ENCODE measurements at regions not wholly inside any gene's neighbourhood (a gene's known extent, or its start where the extent isn't known, plus 50 kb on each side); places are given as distances from the start of the nearest gene placed in this dataset.

DNA sequence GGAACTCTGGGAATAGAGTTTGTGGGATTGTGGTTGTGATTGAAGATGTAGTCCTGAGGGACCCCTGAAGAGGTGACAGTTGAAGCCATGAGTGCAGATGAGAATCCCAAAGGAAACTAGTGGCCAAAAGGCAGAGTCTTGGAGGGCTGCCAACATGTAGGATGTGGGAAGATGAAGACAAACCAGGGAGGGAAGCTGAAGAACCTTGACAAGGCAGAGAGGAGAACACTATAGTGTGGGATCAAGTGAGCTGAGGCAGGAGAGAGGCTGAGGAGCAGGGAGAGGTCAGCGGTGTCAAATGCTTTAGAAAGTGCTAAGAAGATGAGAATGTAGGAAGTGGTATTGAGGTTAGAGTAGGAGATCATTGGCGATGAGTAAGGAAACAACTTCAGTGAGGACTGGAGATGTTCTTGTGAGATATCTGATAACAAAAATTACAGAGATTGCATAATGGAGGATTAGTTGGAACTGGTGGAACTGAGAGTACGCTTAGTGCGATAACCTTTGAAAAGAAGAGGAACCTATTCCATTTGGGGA is 88.5 kb upstream of the VCAM1 start:
- POLR2A ChIA-PET (ENCODE audit: partially characterized antibody), result no interaction called here
- H3K23ac ChIP-seq (ENCODE audit: insufficient read length), result no peak overlapping the region
- 0 out of 2 replicates have a peak overlapping the region, but pooled peaks have one; percentile 19 for H2AFZ ChIP-seq (ENCODE audit: low read length)
- no peak overlapping the region for H3K27ac ChIP-seq (ENCODE audit: low read depth, low read length)
- H3K36me3 ChIP-seq (ENCODE audit: control insufficient read depth in 2 of 4, insufficient read depth in 4 of 4, low read length in 3 of 4), result no peaks in the 10 kb centered on the region
- no peak overlapping the region for H2AK5ac ChIP-seq (ENCODE audit: low read depth, low read length)
- H4K20me1 ChIP-seq (replicated peaks in 1 of 2; ENCODE audit: control insufficient read depth in 1 of 2, insufficient read depth in 2 of 2, low read length in 2 of 2), result no peaks in the 10 kb centered on the region
- no peak overlapping the region for H2BK120ac ChIP-seq (replicated peaks; ENCODE audit: low read depth, low read length)
- H4K91ac ChIP-seq (replicated peaks; ENCODE audit: insufficient read length, low read length), result no peak overlapping the region
- H3K27me3 ChIP-seq (replicated peaks in 1 of 4; ENCODE audit: control insufficient read depth in 3 of 4, extremely low read depth in 1 of 4, insufficient read depth in 3 of 4, low read length in 3 of 4), result no peaks in the 10 kb centered on the region
- H2BK20ac ChIP-seq (ENCODE audit: low read length), result no peak overlapping the region
- H2BK15ac ChIP-seq (ENCODE audit: low read length), result no peak overlapping the region
- H2BK5ac ChIP-seq (ENCODE audit: low read depth, low read length), result no peak overlapping the region
- no peaks in the 10 kb centered on the region for H3K79me1 ChIP-seq (ENCODE audit: low read depth, low read length)
- H3K4me1 ChIP-seq (replicated peaks in 1 of 4; ENCODE audit: control insufficient read depth in 3 of 4, insufficient read depth in 4 of 4, low read length in 3 of 4), result no peaks in the 10 kb centered on the region
- WGBS, 2 experiments (ENCODE audit: extremely low coverage in 1 of 2, insufficient coverage in 1 of 2, insufficient read length in 1 of 2, insufficient replicate concordance in 2 of 2, low coverage in 1 of 2, low lambda C conversion rate in 2 of 2, missing lambda C conversion rate in 1 of 2), result 88 to 100% methylated on average over 1 to 4 of the region's 4 CpGs
- no peak overlapping the region for H3K18ac ChIP-seq (ENCODE audit: extremely low read depth, low read length)
- no peak overlapping the region for H4K8ac ChIP-seq (ENCODE audit: extremely low read depth, insufficient read depth, low read length)
- CTCF ChIA-PET (ENCODE audit: partially characterized antibody), result no interaction called here
- H3K23me2 ChIP-seq (ENCODE audit: low read depth, low read length), result no peaks in the 10 kb centered on the region
- H2BK12ac ChIP-seq (ENCODE audit: low read depth, low read length), result no peak overlapping the region
- H3K9ac ChIP-seq (replicated peaks in 1 of 4; ENCODE audit: extremely low read depth in 1 of 4, low read depth in 3 of 4, low read length in 3 of 4), result no peak overlapping the region
- H3K4ac ChIP-seq (replicated peaks; ENCODE audit: insufficient read length, low read depth, low read length), result no peak overlapping the region
- DNase-seq (ENCODE audit: low read depth in 1 of 2, low spot score in 2 of 2) (no peak), FAIRE-seq (no peak)
- no peak overlapping the region for H4K5ac ChIP-seq (ENCODE audit: insufficient read length, low read depth, low read length)
- no peak overlapping the region for H3K14ac ChIP-seq (ENCODE audit: insufficient read length)
- no peaks in the 10 kb centered on the region for H3K9me3 ChIP-seq (ENCODE audit: insufficient read depth in 2 of 2, low read depth in 1 of 2, low read length in 1 of 2)
- H3K56ac ChIP-seq (replicated peaks; ENCODE audit: insufficient read length, low read depth, low read length), result no peak overlapping the region
- H3K79me2 ChIP-seq (ENCODE audit: control insufficient read depth in 1 of 2, insufficient read depth in 2 of 2, low read length in 2 of 2), result no peaks in the 10 kb centered on the region
- H3K4me2 ChIP-seq (ENCODE audit: insufficient read depth in 1 of 2, low read depth in 2 of 2, low read length in 2 of 2), result no peak overlapping the region
- H3K4me3 ChIP-seq (ENCODE audit: extremely low read depth in 1 of 4, insufficient read depth in 2 of 4, low read depth in 3 of 4, low read length in 4 of 4), result no peak overlapping the region
- TF ChIP-seq RAD21 (IDR thresholded peaks at IDR 0.05 in 1 of 2, conservative IDR thresholded peaks at IDR 0.05 in 1 of 2; ENCODE audit: low read depth in 2 of 2, low read length in 2 of 2), result no peak
- no peak for TF ChIP-seq SP2 (IDR thresholded peaks at IDR 0.05; ENCODE audit: low read length)
- TF ChIP-seq EGR1 (IDR thresholded peaks at IDR 0.05; ENCODE audit: borderline replicate concordance, low read depth, low read length), result no peak
- no peak for TF ChIP-seq NANOG (IDR thresholded peaks at IDR 0.05; ENCODE audit: insufficient read depth, low read depth, low read length, poor library complexity, severe bottlenecking)
- no peak for TF ChIP-seq SAP30 (IDR thresholded peaks at IDR 0.05; ENCODE audit: insufficient read depth, insufficient replicate concordance, low read length)
- TF ChIP-seq RXRA (IDR thresholded peaks at IDR 0.05; ENCODE audit: insufficient read depth, low read depth, low read length), result no peak
- TF ChIP-seq PHF8 (conservative IDR thresholded peaks at IDR 0.05; ENCODE audit: low read depth, low read length), result no peak
- no peak for TF ChIP-seq KDM1A (IDR thresholded peaks at IDR 0.05; ENCODE audit: borderline replicate concordance, low read length)
- TF ChIP-seq CREB1 (IDR thresholded peaks at IDR 0.05), result no peak
- no peak for TF ChIP-seq TCF12 (IDR thresholded peaks at IDR 0.05; ENCODE audit: low read depth, low read length)
- no peak for TF ChIP-seq TAF7 (optimal IDR thresholded peaks at IDR 0.05; ENCODE audit: borderline replicate concordance, low read depth, low read length)
- no peak for TF ChIP-seq SP1 (IDR thresholded peaks at IDR 0.05; ENCODE audit: low read depth, low read length)
- TF ChIP-seq RNF2 (IDR thresholded peaks at IDR 0.05; ENCODE audit: borderline replicate concordance, low read depth, low read length, missing control alignments, poor library complexity, severe bottlenecking), result no peak
- TF ChIP-seq JUND (IDR thresholded peaks at IDR 0.05; ENCODE audit: low read length), result no peak
- TF ChIP-seq BACH1 (IDR thresholded peaks at IDR 0.05; ENCODE audit: low read length), result no peak

Data from H1 (cell line).